GM10248 (cell line): ENCODE measurements at regions not wholly inside any gene's neighbourhood (a gene's known extent, or its start where the extent isn't known, plus 50 kb on each side); places are given as distances from the start of the nearest gene placed in this dataset.

ENCODE experiments used
- CTCF ChIA-PET: fragments of 300-600 bp; sonication (Branson Sonifier 250); formaldehyde crosslinking; extraction: SDS; loops from one replicate; lab custom pipeline; 2021; ENCODE audit warnings: antibody characterized with exemption; lab: Yijun Ruan, JAX
- POLR2A ChIA-PET: fragments of 350-650 bp; sonication (Branson Sonifier 250); formaldehyde crosslinking; extraction: SDS; loops from one replicate; lab custom pipeline; 2020; ENCODE audit warnings: antibody characterized with exemption; lab: Yijun Ruan, JAX
- DNase-seq: peaks from one replicate; pipeline ENCODE4 v3.0.0; 2012; ENCODE audit errors: extremely low spot score
- TF ChIP-seq, protein P1 (sequence below): IDR thresholded peaks from 2 replicates; pipeline ENCODE4 v1.5.1; 2012; ENCODE audit warnings: mild to moderate bottlenecking, low read depth; ENCODE audit errors: extremely low read depth, missing control alignments, control extremely low read depth

DNA sequence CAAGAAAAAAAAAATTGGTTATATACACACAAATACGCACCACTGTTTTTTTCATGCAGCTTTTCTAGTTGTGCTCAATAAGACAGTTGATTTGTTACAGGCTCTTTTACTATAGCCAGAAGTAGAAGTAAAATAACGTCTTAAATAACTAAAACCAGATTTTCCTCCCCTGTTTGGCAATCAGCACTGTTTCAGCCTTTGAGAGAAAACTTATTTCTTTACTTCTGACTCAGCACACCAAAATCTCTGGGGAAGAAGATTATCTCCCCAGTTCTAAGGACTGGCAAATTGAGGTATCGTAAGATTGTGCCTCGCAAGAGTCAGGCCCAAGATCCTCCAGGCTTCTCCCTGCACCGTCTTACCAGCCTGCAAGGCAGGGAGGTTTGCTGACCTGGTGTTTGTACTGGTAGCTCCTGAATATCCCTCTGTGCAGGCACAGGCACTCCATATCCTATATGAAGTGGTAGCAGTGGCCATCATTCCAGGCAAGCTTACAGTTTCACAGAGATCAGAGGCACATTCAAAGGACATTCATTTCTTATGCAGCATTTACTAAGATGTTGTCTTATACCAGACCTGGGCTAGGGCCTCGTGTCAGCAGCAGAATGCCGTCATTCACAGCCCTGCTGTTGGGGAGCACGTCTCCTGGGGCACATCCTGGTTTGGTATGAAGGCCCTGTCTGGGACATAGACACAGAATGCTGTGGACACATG is 268.2 kb downstream of the ZNF536 start:
- ChIA-PET POLR2A (no interaction called here), CTCF (interaction anchor here (1.0 kb wide), 1 partner anchor 43 kb away, joined by 3 read pairs; no protein-coding TSS in a partner anchor)
- no peak for DNase-seq
- TF ChIP-seq, protein P1, sequence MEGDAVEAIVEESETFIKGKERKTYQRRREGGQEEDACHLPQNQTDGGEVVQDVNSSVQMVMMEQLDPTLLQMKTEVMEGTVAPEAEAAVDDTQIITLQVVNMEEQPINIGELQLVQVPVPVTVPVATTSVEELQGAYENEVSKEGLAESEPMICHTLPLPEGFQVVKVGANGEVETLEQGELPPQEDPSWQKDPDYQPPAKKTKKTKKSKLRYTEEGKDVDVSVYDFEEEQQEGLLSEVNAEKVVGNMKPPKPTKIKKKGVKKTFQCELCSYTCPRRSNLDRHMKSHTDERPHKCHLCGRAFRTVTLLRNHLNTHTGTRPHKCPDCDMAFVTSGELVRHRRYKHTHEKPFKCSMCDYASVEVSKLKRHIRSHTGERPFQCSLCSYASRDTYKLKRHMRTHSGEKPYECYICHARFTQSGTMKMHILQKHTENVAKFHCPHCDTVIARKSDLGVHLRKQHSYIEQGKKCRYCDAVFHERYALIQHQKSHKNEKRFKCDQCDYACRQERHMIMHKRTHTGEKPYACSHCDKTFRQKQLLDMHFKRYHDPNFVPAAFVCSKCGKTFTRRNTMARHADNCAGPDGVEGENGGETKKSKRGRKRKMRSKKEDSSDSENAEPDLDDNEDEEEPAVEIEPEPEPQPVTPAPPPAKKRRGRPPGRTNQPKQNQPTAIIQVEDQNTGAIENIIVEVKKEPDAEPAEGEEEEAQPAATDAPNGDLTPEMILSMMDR: no peak

DNA sequence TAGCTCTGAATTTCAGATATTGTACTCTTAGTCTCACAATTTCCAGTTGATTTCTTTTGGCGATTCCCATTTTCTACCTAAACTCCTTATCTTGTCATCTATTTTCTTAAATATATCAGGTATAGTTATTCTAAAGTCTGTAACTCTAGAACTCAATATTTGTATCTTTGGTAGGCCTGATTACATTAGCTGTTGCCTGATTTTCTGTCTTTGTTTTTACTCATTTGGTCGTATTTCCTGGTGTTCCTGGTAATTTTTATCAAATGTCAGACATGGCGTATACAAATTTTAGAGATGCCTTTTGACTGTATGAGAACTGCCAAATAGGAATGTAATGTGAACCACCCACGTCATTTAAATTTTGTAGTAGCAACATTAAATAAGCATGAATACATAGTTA is 266.7 kb downstream of the ZNF536 start:
- CTCF ChIA-PET: no interaction called here
- POLR2A ChIA-PET: no interaction called here
- TF ChIP-seq, protein P1: no peak
- no peak for DNase-seq

DNA sequence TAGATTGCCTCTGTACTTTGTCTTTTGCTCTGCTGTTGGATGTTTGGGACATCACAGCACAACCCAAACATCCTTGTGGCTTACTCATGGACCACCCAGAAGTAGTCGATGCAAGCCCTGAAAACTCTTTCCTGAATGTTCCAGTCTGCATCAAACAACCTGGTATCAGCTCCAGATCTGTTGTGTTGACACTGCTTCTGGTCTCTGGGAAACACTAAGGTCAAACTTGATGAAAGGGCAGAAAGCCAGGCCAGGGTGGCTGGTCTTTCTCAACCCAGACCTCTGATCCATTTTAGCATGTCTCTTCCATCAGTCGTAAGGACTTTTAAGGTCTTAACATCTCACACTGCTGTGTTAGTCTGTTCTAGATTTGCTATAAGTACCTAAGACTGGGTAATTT is 265.7 kb downstream of the ZNF536 start:
- ChIA-PET POLR2A (no interaction called here), CTCF (no interaction called here)
- DNase-seq: no peak
- TF ChIP-seq, protein P1: no peak

DNA sequence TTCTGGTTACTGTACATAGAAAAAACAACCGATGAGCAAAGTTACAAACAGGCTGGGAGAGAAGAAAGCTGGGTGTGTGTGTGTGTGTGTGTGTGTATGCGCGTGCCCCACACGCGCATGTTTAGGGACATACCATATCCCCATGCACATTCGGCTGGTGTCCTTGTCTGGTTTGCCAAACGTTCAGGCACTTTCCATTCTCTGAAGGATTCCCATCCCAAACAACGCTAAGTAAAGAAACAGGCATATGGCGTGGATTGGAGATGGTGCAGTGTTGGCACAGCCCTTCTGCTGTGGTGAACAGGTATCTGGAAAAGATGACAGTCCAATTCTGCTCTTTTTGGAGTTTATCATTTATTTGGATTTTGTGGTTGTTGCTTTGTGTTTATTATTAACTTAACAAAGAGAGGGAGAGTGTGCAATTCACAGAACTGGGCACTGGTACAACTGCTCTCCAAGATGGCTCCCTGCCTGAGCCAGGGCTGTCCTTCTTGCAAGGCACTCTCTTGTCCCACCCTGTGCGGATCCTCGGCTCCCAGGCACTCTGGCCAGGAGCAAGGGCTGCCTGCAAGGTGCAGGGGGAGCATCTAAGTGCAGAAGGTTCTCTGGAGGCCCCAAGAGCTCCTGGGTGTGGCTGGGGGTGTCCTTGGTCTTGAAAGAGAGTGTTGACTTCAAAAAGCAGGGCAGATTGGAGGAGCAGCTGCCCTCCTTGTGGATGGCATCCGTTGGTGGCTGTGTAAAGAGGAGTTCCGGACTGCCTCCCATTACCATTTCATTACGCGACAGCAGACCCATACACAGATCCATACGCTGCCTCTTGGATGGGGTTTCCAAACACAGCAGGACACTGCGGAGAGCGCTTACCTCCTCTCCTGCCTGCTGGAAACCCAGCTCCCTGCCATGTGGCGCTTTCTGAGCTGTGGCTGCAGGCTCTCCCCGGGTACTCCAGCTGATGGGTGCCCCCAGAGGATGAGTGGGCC is 263.1 kb downstream of the ZNF536 start:
- TF ChIP-seq, protein P1: no peak
- CTCF ChIA-PET: no interaction called here
- DNase-seq: no peak
- POLR2A ChIA-PET: no interaction called here

DNA sequence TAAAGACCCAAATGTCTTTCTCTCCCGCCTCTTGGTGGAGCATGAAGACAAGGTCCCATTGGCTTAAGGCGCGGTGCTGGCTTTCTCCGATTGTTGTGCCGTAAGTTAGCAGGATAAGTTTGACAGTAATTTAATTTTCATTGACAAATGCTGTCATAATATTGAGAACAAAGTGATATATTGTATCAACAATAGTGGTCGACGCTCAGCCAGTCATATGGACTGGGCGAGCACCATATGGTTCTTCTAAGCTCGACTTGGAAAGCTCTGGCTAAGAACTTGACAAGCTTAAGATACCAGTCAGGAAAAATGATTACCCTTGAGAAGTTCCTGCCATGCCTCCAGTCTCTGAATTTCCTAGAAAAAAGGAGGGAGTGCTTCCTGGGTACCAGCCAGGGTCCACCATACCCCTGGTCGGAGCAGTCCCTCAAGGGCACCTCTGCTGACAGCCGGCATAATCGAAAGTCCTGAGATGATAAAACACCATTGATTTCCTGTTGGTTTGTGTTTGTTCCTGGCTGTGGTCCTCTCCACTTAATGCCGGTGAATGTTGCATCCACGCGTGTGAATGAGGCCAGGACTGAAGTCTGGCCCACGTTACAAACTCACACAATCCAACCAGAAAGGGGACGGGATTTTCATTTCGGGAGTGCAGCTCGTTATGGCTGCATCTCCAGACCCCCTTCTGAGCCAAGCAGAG is 262.1 kb downstream of the ZNF536 start:
- no peak for DNase-seq
- POLR2A ChIA-PET: no interaction called here
- CTCF ChIA-PET: no interaction called here

DNA sequence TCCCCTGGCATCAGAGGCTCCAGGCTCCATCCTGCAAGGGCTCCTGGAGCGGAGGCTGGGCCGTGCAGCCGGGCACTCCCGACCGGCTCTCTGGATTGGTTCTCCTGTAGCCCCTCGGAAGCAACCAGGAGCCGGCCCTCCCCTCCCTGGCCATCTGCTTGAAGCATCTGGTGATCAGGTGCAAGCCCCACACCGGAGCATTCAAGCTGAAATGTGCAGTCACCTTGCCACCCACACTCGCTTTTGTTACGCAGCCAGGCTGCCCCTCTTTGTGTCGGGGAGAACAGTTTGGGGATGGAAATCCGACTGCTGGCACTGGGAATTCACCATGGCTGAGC is 258.8 kb downstream of the ZNF536 start:
- DNase-seq: no peak
- ChIA-PET CTCF (no interaction called here), POLR2A (no interaction called here)
- TF ChIP-seq, protein P1: no peak

More for the DNA sequence above, 262.1 kb downstream of the ZNF536 start:
- TF ChIP-seq, protein P1: no peak
